SKM-1 treated with dmso at 0.1 percent for 144 hours (cell line): ENCODE measurements at regions not wholly inside any gene's neighbourhood (a gene's known extent, or its start where the extent isn't known, plus 50 kb on each side); places are given as distances from the start of the nearest gene placed in this dataset.
"Not testable (repeated sequence)": the region's sequence is repeated elsewhere in the genome, so short reads cannot be mapped to it uniquely, and the experiment has no call there.

ENCODE experiments used
- DNase-seq: peaks from one replicate; lab custom pipeline; 2025; ENCODE audit not compliant: unreplicated experiment; lab: John Stamatoyannopoulos, UW

DNA sequence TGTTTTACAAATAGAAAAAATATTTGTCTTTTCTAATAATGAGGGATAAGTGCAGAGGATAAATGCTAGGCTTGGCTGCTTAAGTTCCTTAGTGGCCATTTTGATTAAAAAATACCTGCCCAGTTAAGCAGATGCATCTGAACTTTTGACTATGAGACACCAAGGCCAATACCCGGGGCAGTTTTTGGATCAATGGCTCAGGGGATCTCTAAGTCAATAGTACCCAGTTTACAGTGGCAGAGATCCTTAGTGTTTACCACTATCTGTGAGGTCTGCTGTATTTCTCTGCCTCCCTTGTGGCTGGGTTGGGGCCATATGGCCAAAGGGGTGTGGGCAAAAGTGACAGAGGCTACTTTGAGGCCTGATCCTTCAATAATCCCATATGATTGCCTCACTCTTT lies 184.5 kb upstream of the MAST4 start:
- no peak for DNase-seq

DNA sequence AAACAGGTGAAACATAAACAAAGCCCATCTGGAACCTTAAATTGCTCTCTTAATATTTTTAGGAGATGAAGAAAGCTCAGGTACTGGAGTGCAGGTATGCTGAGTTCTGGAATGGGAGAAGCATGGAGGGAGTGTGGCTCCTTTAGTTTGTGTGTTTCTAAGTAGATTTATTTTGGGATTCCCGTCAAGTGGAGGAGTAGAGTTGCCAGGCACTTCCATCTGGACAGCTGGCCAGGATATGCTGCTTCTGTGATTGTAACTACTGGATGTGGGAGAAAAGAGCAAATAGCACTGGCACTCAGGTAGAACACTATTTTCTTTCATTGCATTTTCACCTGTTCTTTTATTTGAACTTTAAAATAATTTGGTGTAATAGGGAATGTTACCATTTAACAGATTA lies 182.3 kb upstream of the MAST4 start:
- DNase-seq = no peak

DNA sequence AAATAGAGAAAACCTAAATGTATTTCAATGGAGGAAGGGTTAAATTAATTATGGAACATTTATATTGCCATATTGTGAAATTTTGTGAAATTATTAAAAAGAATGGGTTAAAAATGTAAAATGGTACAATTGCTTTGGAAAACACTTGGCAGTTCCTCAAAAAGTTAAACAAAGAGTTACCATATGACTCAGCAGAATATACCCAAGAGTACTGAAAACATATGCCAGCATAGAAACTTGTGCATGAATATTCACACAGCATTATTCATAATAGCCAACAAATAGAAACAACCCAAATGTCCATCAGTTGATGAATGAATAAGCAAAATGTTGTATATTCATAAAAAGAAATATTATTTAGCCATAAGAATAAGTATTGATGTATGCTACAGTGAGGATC lies 181.0 kb upstream of the MAST4 start:
- peak; percentile 3 for DNase-seq

DNA sequence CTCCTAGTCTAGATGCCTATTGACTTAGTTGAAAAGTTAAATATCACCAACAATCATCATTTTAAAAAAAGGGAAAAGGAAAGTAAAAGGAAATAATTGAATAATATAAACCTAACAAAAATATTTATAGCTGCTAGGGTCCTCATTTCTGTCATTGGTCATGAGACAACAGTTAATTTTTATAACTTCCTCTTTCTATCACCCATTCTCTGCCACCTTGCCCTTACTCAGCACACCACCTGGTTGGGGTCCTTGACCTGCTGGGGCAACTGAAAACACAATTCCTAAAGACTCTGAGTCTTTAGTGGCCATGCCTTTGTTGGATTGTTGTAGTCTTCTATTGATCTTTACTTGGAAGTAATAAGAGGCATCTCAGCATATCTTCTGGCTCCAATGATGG lies 179.5 kb upstream of the MAST4 start:
- no peak for DNase-seq

DNA sequence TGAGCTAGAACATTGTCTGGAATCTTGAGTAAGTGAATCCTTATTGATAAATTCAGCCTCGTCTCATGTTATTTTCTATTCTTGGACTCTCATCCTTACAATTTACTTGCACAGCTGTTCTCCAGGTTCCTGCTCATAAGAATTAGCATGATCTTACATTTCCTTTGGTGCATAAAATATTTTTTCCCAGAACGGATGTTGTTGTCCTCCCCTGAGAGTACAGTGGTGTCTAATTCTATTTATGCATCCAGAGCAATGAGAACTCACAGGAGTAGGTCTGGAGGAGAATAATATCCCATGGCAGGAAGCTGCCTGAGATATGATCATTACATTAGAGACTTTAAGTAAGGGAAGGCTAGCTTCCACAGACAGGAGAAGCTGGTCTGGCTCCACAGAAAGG lies 178.4 kb upstream of the MAST4 start:
- no peak for DNase-seq

DNA sequence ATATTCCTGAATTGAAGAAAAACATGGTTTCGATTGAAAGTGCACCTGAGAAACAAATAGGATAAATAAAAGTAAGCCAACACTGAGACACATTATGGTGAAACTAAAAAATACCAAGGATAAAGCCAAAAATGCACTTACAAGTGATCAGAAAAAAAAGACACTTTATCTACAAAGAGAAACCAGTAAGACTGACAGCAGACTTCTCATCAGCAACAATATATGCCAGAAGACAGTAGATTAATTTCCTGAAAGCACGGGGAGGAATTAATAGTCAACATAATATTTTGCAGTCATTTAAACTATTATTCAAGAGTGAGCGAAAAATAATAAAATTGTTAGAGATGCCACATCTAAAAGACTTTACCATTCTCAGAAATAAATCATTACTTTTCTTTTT lies 172.7 kb upstream of the MAST4 start:
- DNase-seq = no peak

DNA sequence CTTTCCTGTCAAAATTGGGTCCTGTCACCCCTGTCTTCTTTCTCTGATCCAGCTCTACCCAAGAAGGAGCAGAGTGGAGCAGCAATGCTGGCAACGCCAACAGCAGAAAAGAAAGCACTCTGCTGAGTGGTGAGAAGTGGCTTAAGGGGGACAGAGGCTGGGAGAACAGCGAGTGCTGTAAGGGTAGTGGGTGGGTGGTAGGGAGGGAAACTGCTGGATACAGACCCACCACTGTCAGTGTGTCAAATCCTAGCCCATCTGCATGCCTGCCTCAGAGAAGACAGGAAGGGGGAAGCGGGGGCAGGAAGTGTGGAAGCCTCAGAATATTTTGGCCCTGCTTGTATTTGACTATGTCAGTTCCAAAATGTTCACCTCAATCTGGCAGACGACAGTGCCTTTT lies 170.4 kb upstream of the MAST4 start:
- DNase-seq = no peak

DNA sequence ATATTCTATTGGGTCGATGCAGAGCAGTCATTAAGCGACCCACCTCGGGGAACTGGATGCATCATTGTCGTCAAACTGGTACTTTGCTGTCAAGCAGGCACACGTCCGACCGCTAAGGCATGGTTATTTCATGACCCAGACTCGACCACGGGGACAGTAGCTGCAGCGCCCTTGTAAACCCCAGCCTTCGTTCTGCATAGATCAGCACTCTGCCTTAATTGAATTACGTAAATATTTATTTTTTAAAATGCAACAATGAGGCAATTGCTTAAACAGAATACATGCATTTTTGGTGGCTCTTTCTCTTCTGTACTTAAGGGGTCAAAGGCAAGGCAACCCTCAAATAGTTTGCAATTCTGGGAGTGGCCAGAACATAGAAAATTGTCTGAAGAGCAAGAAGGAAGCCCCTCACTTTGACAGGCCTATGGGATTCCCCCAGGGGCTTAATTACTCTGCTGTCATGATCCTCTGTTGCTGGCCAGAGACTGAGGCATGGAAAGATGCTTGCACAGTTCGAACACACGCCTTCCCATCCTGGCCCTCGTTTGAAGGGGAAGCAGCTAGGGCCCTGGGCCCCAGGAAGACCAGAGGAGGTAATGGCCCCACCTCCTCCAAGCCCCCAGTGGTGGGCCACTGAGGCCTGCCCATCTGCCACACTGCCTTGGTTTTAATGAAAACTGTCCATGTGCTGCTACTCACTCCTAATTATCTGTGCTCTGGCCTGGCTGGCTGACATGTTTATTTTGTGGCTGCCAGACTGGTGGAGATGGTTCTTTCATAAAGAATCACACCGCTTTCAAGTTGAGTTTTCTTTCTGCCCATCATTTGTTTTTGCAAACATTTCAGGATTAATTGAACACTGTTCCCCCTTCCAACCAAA lies 169.7 kb upstream of the MAST4 start:
- DNase-seq = no peak

DNA sequence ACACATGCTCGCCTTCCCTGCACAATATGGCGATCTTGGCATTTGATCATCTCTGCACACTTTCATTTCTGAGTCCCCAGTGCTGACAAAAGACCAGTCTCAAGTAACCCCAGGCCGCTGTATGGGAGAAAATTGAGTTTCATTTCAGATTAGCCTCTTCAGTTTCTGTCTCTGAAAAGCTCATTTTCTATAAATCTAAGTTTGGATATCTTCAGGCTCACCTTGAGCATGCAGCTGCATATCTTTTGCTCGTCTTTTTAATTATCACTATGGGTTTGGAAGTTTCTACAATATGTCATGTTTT lies 169.1 kb upstream of the MAST4 start:
- no peak for DNase-seq

DNA sequence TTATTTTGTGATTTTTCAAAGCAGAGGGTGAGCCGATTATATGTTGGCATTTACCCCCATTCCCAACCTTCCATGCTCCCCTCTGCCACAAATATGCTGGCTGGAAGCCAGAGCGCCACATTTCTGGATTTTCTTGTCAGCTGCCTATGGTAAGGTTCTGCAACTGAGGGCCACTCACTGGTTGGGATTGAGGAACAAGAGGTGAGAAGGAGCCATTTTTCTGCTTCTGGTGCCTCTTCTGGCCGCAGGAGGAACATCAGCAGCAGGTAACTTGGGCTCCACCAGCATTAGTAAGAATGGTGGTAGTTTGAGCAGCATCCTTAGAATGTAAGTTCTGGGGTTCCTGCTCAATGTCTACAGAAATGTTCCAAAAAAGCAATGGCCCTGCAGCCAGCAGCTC lies 159.5 kb upstream of the MAST4 start:
- DNase-seq = no peak

DNA sequence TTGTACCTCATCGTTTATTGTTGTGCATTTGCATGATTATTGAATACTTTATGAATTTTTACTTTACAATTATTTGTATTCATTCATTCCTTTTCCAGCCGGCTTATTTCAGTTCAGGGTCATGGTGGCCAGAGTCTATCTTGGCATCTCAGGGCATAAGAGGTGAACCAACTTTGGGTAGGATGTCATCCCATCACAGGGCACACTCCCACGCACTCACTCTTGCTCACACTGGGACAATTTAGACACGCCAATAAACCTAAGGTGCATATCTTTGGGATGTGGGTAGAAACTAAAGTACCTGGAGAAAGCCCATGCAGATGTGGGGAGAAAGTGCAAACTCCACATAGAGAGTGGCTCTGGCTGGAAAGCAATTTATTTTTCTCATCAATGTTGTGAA lies 158.1 kb upstream of the MAST4 start:
- DNase-seq = no peak

DNA sequence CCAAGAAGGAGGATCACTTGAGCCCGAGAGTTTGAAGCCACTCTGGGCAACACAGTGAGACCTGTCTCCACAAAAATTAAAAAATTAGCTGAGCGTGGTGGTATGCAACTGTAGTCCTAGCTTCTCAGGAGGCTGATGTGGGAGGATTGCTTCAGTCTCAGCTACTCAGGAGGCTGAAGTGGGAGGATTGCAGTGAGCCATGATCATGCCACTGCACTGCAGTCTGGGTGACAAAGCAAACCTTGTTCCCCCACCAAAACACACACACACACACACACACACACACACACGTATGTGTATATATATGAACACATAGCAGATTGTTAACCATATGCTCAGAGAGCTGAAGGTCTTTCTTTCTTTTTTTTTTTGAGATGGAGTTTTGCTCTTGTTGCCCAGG lies 157.5 kb upstream of the MAST4 start:
- no peak for DNase-seq

DNA sequence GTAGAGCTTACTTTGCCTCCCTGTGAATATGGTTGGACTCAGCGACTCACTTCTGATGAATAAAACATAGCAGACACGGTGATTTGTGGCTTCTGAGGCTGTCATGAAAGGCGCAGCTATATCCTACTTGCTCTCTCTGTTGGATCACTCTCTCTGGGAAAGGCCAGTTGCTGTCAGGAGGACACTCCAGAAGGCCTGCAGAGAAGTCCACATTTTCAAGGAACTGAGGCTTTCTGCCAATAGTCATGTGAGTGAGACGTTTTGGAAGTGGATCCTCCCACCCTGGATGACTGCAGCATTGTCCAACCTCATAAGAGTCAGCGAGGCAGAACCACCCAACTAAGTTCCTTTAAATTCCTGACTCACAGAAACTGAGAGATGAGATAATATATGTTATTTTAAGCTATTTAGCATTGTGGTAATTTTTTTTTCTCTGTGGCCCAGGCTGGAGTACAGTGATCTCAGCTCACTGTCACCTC lies 156.0 kb upstream of the MAST4 start:
- DNase-seq = no peak

DNA sequence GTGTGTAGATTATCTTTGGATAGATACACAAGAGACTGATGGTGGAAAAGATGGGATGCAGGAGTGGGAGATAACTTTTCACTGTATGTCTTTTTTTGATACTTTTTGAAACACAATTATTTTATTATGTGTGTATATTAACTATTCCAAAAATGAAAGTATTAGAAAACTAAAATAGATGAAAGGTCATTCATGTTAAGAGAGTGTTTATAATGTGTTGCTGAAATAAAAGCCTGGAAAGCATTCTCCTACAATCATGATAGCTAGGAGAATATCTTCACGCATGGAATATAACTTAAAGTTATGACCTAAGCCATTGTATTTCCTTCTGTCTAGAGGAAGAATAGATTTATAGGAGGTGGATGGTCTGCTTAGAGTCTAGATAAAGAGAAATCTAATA lies 154.8 kb upstream of the MAST4 start:
- DNase-seq = no peak

DNA sequence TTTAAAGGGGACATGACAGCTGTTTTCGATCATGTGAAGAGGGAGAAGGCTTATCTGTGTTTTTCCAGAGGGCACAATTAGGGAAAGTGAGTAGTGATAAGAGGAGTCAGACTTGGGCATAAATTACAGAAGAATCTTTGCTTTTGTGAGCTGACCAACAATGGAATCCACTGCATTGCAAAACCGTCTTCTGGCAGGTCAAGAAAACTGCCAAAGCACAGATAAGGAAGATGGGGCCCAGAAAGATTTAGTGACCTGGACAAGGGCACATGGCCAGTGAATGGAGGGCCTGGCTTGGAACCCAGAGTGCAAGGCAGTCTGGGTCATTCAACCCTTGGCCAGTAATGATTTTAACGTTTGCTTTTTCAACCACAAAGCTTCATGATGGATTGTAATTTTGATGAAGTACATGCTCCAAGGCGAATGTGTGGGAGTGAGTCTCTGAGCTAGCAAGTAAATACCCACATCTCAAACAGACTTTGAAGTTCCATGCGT lies 153.2 kb upstream of the MAST4 start:
- no peak for DNase-seq

DNA sequence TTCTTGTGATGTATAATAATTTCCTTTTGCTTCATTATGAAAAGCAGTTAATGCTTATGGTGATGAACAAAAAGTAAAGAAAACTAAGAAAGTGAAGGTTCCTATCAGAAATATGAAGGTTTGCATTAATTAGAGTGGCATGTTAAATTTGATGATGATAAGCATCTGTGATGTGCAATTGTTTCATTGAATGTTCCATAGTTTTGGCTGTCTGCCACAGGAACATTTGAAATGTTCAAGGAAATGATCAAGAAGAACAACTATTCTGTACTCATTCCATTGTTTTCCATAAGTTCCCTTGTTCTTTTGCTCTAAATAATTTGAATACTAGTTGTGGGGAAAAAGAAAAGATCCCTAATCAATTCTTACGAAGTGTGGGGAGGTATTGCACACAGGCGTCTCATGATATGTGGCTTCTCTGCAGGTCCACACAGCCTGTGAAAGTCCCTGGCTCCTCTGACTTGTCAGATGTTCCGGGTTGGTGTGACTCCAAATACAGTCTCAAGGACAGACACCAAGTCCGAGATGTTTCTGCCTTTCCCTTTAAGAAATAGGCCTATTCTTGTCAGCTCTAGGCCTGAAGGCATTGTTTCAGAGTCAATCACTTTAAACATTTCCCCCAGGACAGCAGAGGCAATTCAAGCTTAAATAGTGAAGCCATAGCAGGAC lies 152.6 kb upstream of the MAST4 start:
- no peak for DNase-seq

DNA sequence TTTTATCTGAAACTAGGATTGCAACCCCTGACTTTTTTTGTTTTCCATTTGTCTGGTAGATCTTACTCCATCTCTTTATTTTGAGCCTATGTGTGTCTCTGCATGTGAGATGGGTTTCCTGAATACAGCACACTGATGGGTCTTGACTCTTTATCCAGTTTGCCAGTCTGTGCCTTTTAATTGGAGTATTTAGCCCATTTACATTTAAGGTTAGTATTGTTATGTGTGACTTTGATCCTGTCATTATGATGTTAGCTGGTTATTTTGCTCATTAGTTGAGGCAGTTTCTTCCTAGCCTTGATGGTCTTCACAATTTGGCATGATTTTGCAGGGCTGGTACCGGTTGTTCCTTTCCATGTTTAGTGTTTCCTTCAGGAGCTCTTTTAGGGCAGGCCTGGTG lies 148.1 kb upstream of the MAST4 start:
- not testable (repeated sequence) for DNase-seq

DNA sequence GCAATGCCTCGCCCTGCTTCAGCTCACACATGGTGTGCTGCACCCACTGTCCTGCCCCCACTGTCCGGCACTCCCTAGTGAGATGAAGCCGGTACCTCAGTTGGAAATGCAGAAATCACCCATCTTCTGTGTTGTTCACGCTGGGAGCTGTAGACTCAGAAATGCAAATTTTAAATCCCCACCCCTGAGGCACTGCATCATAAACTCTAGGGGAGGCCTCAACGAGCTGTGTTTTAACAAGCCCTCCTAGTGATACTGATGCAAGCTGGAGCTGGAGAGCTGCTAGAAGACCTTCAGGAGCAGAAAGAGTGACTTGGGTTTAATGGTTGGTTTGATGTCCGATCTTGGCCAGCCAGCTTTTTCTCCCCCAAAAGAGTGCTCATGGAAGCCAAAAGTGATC lies 146.0 kb upstream of the MAST4 start:
- DNase-seq = no peak

DNA sequence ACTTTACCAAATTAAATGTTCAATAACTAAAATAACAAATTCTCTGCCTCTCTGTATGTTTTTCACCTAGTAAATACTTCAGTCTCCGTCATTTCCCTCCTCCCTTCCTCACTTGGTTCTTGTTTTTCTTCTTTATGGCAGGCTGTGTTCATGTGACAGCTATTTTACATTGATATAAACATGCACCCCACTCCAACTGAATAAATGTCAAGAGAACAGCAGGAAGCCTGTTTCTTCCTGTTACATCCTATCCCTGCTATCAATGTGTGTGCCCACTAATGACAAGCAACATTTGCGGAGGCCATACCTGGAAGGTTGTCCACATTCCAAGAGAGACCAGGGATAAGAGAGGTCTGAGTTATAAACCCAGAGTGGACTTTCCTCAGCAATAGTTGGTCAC lies 145.2 kb upstream of the MAST4 start:
- no peak for DNase-seq

DNA sequence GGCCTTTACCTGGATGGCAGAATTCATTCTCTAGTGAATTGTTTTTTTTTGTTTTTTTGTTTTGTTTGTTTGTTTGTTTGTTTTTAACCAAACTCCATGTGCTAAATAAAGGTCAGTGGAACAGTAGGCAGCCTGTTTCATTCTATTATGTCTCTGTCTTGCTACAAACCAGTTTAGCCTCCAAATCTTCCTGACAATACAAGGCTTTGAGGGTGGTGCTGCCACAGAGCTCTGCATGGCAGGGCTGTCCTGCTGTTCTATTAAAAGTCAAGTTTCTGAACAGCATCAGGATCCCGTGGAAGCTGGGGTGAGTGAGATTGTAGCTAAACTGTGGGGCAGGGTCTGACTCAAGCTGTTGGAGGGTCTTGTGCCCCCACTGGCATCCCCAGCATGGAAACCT lies 144.1 kb upstream of the MAST4 start:
- DNase-seq = no peak

DNA sequence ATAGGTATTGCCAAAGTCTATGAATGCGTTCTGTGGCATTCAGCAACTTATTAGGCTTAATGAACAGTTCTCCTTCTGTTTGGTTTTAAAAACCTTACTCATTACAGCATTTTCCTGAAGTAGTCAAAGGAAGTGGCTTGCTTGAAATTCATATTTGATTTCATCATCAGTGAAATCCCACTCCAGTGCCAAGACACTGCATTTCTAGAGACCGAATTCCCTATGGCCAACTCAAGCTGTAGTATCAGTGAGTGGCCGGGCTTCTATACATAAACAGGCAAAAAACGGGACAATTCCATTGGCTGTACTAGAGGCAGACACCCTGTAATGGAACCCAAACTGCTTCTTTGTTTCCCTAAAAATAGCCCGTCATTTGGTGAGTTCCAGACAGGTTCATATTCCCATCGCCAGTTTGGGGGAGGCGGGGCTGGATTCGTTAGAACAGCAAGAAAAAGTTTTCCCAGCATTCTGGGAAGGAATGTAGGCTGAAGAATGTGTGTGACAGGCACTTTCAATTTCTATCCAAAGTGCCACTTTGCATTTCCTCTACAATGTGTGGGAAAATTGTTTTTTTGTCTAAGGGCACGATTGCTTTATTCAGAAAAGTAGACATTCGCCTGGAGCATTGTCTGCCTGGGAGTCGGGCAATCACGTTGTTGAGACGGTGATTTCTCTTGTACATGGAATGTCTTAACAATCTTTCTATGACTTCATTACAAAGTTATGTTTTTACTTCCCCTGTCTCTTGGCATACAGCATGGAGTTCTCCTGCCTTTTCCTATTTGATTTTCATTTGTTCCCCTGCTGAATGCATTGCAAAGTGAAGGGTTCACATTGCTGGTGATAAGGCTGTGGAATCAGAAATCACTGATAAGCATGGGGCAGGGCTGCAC lies 141.8 kb upstream of the MAST4 start:
- no peak for DNase-seq

DNA sequence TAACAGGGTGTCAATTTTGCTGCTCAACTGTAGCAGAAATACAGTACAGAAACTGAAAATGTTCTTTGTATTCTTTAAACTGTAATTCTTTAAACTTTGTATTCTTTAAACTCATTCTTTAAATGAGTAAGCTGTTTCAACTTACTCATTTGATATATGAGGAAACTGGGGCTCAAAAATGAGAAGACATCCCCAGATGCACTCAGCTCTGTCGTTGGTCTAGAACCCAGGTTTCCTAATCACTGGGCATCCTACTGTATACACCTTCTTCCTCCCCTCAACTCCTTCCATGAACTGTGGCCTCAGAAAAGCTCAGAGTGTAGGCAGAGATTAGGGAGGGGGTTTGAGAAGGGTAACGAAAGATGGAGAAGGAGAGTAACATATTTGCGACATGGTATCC lies 136.5 kb upstream of the MAST4 start:
- no peak for DNase-seq
